HG03571 (cell line): ENCODE measurements at regions not wholly inside any gene's neighbourhood (a gene's known extent, or its start where the extent isn't known, plus 50 kb on each side); places are given as distances from the start of the nearest gene placed in this dataset.

ENCODE experiments used
- ATAC-seq: cut with Tn5 transposase; IDR thresholded peaks from one replicate; pipeline ENCODE4 v1.9.1; 2021; ENCODE audit not compliant: unreplicated experiment

GRCh38 chr12:58814036-58814435 lies 106.3 kb downstream of the LRIG3 start:
- no peak for ATAC-seq

DNA sequence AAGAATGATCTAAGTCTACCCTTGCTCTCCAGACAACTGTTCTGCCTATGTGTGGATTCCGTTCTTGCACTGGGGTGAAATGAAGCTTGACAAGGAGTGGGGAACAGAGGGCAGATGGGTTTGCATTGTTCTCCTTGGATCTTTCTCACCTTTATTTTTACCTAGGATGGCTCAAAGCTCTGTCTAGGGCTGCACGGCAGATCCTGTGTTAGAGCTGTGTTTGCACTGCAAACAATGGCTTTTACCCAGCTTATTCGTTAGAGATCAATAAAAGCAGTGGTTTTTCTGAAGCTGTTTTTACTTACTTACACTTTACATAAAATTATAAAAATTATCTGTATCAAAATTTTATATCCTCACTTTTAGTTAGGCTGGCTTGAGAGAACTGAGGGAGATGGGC lies 105.1 kb downstream of the LRIG3 start:
- ATAC-seq, result no peak

DNA sequence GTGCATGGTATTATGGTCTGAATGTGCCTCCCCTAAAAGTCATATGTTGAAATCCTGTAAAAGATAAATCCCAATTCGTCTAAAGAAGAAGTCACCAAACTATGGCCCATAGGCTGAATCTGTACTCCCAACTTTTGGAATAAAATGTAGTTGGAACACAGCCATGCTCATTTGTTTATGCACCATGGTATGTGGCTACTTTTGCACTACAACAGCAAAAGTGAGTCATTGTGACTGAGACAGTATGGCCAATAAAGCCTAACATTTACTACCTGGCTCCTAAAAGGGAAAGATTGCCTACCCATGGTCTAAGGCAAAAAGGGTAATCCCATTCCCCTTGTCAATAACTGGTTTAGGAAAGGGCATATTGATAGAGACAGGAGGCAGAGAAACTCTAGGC lies 101.8 kb downstream of the LRIG3 start:
- no peak for ATAC-seq

- ATAC-seq, result no peak
Measured at GRCh38 chr12:58819345-58819744, 101.0 kb downstream of the LRIG3 start.

- no peak for ATAC-seq
Measured at GRCh38 chr12:58819985-58820384, 100.3 kb downstream of the LRIG3 start.
